Glomerular visceral epithelial cell (primary cell): ENCODE measurements at regions not wholly inside any gene's neighbourhood (a gene's known extent, or its start where the extent isn't known, plus 50 kb on each side); places are given as distances from the start of the nearest gene placed in this dataset.

ENCODE experiments used
- DNase-seq: peaks from one replicate; pipeline ENCODE4 v3.0.0-alpha.2; 2016; ENCODE audit errors: extremely low spot score

DNA sequence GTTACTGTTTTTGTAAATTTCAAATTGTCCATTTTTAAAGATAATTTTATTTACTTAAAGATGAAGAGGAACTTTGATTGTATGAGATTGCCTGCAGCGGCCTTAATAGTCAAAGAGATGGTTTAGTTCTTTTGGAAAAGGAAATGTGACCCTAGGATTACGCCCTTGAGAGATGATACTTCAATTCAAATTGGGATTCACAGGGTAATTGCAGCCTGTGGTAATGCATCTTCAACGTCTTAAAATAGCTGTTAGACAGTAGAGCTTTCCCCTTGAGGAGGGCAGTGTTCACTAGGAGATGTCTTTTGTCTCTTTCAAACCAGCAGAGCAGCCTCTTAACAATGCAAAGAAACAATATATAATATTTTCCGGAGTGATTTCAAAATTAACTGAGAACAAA, 127.1 kb downstream of the TAF11L14 start:
- no peak for DNase-seq

GRCh38 chr5:17763301-17763700, 129.0 kb downstream of the TAF11L14 start:
- DNase-seq = no peak

GRCh38 chr5:17766031-17766430, 131.8 kb downstream of the TAF11L14 start:
- DNase-seq = no peak

GRCh38 chr5:17769277-17769676, 135.0 kb downstream of the TAF11L14 start:
- DNase-seq = no peak

- DNase-seq = no peak
Observed at GRCh38 chr5:17772232-17772631, 138.0 kb downstream of the TAF11L14 start.

DNA sequence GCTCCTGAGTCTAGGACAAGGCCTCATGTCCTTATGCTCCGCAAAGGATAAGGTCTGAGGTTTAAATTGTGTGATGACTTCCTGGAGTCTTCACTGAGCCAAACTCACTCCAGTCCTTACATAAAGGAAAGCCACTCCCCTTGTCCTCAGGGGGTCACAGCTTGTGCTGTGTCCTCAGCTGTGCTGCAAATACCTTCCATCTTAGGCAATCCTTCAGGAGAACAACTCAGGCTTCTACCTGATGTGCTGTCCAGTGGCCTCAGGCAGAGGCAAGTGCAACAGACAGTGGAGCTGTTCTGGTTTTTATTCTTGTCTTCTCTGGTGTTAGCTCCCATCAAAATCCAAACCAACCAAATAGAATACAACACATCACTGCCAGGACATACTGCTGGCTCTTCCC, 151.5 kb downstream of the TAF11L14 start:
- no peak for DNase-seq

- DNase-seq = no peak
Observed at GRCh38 chr5:17788351-17788750, 154.1 kb downstream of the TAF11L14 start.

DNA sequence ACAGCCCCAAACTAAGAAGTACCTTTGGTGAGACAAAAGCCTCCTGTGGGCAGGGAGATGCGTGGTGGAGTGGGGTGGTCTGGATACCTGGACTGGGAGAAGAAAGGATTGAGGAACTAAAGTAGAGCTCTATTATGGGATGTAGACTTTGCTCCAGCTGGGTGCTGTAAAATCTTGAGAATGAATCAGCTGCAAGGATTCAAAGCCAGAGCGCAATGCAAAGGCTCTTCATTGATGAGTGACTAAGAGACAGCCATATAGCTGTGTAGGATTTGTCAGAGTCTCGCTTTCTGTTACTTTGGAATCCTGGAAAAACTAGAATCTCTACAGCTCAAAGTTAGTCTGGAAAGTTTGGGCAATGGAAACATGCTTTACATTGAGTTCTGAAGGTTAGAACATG, 159.9 kb downstream of the TAF11L14 start:
- no peak for DNase-seq

DNA sequence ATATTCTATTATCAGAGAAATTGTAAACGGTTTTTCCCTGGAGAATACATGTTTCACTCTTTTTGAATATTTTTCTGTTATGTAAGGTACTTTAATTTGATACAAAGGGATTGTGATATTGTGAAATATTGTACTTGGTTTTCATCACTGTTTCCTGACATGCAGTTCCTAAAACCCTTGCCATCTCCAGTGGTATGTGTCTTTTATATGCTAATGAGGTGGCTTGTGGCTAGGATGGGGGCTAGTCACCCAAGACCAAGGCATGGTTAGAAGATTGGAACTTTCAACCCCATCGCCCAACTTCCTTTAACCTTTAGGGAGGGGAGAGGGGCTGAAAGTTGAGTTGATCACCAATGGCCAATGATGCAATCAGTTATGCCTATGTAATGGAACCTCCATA, 160.6 kb downstream of the TAF11L14 start:
- DNase-seq = no peak

- DNase-seq = no peak
Observed at GRCh38 chr5:17796142-17796541, 161.9 kb downstream of the TAF11L14 start.

- no peak for DNase-seq
Observed at GRCh38 chr5:17796757-17797396, 162.6 kb downstream of the TAF11L14 start.

DNA sequence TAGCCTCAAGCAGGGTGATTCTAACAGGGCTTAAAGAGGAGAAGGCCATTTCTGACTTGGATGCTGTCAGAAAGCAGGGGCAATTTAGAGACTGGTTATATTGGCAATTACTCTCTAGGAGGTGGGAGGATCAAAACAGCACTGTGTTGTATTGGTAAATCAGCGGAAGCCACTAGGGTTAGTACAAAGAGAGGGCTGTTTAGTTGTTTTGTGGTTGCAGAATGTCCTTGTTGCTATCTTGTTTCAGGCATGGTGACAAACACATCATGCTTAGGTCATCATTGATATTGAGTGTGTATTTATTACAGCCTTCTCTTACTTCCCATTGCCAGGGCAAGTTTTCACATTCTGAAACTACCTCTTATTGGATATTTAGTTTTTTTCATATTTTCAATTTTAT, 165.3 kb downstream of the TAF11L14 start:
- DNase-seq = no peak

DNA sequence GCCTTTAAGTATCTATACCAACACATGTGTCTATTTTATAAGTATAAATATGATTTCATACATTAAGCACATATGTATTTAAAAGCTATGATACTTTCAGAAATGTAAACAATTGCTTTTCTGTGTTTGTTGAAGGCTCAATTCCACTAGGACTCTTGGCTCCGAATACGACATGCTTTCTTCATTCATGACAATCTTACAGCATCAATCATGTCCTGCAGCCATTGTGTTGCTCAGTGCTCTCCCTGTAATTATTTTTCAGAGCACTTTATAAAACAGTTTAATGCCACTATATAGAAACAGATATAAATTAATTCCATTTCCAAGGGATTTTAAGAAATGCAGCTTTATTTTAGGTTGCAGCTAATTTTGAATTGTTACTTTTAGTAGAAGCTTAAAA, 167.3 kb downstream of the TAF11L14 start:
- DNase-seq = no peak

- DNase-seq = no peak
Observed at GRCh38 chr5:17802256-17802655, 168.0 kb downstream of the TAF11L14 start.

DNA sequence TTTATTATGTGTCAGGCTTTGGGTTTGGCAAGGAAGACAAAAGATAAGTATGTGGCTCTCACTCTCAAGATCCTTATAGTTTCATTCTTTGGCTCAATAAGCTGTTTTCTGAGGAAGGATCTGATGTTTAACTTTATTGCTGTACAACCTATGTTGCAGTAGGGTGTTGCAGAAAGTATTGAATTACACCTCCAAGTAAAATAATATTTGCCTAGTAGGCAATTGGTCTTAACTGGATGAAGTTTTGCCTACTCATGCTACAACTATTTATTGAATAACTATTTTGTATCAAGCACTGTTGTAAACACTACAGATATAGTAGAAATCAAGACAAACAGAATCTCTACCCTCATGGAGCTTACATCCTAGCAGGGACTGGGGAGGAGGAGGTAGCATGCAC, 169.7 kb downstream of the TAF11L14 start:
- no peak for DNase-seq

DNA sequence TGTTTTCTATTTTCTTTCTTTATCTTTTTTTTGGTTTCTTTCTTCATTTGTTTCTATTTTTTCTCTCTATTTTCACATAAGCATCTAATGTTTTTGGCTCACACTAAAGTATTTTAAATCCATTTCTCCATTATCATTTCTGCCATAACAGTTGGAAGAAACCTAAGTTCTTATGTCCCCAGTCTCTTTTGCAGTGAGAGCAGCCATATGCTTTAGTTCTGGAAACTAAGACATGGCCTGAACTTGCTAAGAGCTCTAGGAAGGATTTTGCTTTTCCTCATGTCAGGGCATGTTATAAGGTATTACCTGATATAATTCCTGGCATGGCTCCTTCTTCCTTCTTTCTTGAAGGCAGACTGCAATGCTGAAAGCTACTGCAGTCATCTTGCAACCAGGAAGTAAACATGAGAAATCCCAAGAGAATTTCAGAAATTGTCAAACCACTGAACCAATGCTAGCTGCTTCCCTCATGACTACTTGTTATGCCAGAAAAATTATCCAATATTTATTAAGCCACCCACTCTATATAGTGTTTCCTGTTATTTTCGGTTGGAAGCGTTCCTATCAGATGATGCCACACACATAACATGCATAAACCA, 171.1 kb downstream of the TAF11L14 start:
- no peak for DNase-seq

DNA sequence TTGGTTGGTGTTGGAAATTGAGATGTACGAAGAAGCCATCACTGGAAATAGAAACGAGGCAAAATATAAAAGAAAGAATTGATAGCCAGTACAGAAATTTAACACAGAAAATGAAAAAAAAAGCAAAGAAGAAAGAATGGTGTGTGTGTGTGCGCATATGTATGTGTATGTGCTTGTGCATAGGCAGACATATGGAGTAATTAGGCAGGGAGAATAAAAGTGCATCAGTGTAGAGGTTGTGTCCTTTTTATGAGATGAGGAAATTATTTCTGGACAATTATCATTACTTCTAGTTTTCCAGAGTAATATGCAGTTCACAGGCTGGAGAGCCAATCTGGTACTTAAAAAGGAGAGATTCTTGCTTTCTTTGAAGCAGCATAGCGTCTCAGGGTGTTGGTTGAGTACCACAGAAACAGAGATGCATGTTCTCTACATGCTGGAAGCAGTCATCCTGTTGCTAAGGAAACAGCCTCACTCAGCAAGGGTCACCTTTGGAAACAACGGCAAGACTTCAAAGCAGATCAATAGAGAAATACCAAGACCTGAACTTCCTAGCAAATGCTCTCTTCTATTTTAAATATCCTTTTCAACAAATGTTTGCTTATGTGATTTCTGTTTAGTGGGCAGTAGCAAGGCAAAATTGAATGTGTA, 172.7 kb downstream of the TAF11L14 start:
- no peak for DNase-seq

DNA sequence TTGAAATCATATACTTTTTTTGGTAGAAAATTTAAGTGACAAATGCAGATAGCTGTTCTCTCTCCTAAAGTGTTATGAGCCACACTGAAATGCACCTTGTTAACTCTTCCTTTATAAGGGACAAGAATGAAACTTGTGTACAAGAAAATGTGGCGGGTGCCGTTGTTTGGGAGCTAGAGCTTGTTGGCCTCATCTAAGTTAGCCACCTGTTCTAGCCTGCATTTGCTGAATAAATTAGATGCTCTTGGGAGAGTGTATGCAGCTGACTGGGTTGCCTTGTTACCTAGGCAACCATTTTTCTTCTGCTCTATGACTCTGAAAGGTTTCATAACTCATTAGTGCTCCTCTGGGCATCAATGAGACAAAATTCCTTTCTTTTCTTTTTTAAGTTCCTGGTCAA, 174.3 kb downstream of the TAF11L14 start:
- no peak for DNase-seq

- no peak for DNase-seq
Observed at GRCh38 chr5:17810734-17811133, 176.5 kb downstream of the TAF11L14 start.

DNA sequence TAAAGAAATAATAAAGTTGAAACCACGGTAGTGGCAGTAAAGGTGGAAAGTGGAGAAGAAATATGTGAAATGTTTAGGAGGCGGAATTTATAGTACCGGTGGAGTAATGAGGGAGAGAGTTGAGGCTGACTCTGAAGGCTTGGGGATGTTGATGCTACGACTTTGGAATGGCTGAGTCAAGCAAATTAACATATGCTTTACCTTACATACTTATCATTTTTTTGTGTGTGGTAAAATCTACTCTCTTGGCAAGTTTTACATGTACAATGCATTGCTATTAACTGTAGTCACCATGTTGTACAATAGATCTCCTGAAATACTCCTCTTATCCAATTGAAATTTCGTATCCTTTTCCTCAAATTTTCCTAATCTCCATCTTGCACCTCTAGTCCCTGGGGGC, 179.0 kb downstream of the TAF11L14 start:
- DNase-seq = no peak

- DNase-seq = no peak
Observed at GRCh38 chr5:17816505-17816904, 182.2 kb downstream of the TAF11L14 start.

DNA sequence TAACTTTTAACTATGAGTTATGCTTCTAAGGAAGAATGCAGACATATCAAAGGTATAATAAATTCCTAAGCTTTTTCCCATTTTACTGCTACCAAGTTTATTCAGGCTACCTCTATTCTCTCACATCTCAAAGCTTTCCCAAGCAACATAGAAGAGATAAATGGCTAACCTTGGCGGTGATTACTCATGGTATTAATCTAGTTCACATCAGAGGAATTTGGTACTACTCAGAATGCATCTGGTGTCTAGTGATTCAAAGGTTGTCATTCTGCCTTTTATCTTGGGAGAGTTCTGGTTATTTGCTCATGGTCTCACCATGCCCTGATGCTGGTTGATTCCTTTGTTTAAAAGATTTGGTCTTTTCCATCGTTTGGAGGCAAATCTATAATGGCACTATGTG, 182.7 kb downstream of the TAF11L14 start:
- DNase-seq = no peak

- DNase-seq = no peak
Observed at GRCh38 chr5:17817990-17818389, 183.7 kb downstream of the TAF11L14 start.

- DNase-seq = no peak
Observed at GRCh38 chr5:17819783-17820182, 185.5 kb downstream of the TAF11L14 start.
